Psoas muscle (tissue), 7 donors: ENCODE measurements at regions not wholly inside any gene's neighbourhood (a gene's known extent, or its start where the extent isn't known, plus 50 kb on each side); places are given as distances from the start of the nearest gene placed in this dataset.

Source experiments
- ATAC-seq, 4 donors: fragments of 200-7000 bp; cut with Tn5 transposase; one replicate each; pipeline ENCODE4 v1.9.1; 2020; ENCODE audit warnings: moderate library complexity in 3 of 4, mild to moderate bottlenecking in 2 of 4
- DNase-seq, 2 donors: peaks; one replicate each; pipeline ENCODE4 v3.0.0-alpha.2; 2020
- H3K27ac ChIP-seq: fragments of 200-600 bp; one replicate; pipeline ENCODE4 v1.8.0; 2022
- H3K27me3 ChIP-seq, 3 donors: fragments of 200-600 bp in 1 of 3; one replicate each; pipeline versions ENCODE4 v1.6.1 to v1.8.0; 2013 to 2022; ENCODE audit warnings: low read length in 2 of 3, mild to moderate bottlenecking in 2 of 3, moderate library complexity in 1 of 3; ENCODE audit not compliant: insufficient read depth in 3 of 3
- H3K36me3 ChIP-seq, 2 donors: fragments of 200-600 bp in 1 of 2; one replicate each; pipeline versions ENCODE4 v1.6.1 to v1.8.0; 2013 to 2022; ENCODE audit warnings: low read depth in 1 of 2, mild to moderate bottlenecking in 1 of 2, moderate library complexity in 1 of 2; ENCODE audit not compliant: insufficient read depth in 1 of 2
- H3K4me1 ChIP-seq: fragments of 200-600 bp; one replicate; pipeline ENCODE4 v1.8.0; 2022
- H3K4me3 ChIP-seq: fragments of 200-600 bp; one replicate; pipeline ENCODE4 v1.8.0; 2022; ENCODE audit warnings: mild to moderate bottlenecking
- H3K9me3 ChIP-seq: fragments of 200-600 bp; one replicate; pipeline ENCODE4 v1.8.0; 2022
- WGBS, 3 donors: extraction: QIAGEN DNeasy Blood & Tissue Kit; methylation state at CpG; one replicate each; pipeline versions ENCODE4 v1.1.6 to v1.1.7; 2013; 5-methylcytosine and 5-hydroxymethylcytosine counted together
- intact Hi-C, 2 donors: fragments of 100-400 bp; cut with DNase I; formaldehyde crosslinking; loops; one replicate each; pipeline versions ENCODE4 v1.11.0 to v1.14.2; 2022
- TF ChIP-seq, protein P1 (sequence below): fragments of 200-600 bp; IDR thresholded peaks from one replicate; pipeline ENCODE4 v1.8.0; 2022; ENCODE audit warnings: antibody characterized with exemption
- donor health status: healthy with polysubstance abuse.
- donor health status: DM: no; HTN: no; CAD: no; lungs with moderate emphysema.
- donor health status: Bipolar disorder and iron deficiency.
- donor health status: healthy.
- donor health status: DM: yes; HTN: yes; CAD: no.
- donor health status: DM: no; HTN: no; CAD: no.
- donor health status: DM: yes; HTN: yes; CAD: no.

- no peaks in the 10 kb centered on the region for H3K27me3 ChIP-seq
- TF ChIP-seq, protein P1, sequence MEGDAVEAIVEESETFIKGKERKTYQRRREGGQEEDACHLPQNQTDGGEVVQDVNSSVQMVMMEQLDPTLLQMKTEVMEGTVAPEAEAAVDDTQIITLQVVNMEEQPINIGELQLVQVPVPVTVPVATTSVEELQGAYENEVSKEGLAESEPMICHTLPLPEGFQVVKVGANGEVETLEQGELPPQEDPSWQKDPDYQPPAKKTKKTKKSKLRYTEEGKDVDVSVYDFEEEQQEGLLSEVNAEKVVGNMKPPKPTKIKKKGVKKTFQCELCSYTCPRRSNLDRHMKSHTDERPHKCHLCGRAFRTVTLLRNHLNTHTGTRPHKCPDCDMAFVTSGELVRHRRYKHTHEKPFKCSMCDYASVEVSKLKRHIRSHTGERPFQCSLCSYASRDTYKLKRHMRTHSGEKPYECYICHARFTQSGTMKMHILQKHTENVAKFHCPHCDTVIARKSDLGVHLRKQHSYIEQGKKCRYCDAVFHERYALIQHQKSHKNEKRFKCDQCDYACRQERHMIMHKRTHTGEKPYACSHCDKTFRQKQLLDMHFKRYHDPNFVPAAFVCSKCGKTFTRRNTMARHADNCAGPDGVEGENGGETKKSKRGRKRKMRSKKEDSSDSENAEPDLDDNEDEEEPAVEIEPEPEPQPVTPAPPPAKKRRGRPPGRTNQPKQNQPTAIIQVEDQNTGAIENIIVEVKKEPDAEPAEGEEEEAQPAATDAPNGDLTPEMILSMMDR, result no peak
- intact Hi-C loops, result no loop called here
- no peak overlapping the region for H3K27ac ChIP-seq
- 83 to 84% (median 83%) methylated on average over 7 of the region's 7 CpGs for WGBS, 3 donors
- H3K4me1 ChIP-seq, result no peaks in the 10 kb centered on the region
- no peak overlapping the region for H3K4me3 ChIP-seq
- DNase-seq (no peak), ATAC-seq (no peak)
- no peaks in the 10 kb centered on the region for H3K36me3 ChIP-seq
- no peaks in the 10 kb centered on the region for H3K9me3 ChIP-seq
Measured at GRCh38 chr7:25543210-25543609, 314.9 kb upstream of the NPVF start.

DNA sequence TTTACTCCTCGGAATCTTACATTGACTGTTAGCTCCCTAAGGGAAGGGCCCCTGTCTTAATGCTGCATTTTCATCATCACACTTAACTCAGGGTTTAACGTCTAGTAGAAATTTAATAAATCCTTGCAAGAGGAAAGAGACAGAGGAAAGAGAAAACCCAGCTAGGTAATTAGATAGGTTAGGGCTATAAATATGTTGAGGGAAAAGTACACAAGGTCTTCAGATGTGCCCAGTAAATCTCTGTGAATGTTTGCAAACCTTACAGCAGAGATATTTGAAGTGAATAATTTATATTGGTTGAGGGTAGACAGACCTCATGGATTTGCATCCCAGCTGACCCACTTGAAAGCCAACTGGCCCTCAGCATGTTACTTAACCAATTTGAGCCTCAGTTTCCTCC, 315.5 kb upstream of the NPVF start:
- ATAC-seq, result no peak
- no peaks in the 10 kb centered on the region for H3K27me3 ChIP-seq
- H3K27ac ChIP-seq, result no peak overlapping the region
- WGBS, 3 donors, result 49 to 60% (median 58%) methylated on average over 2 of the region's 2 CpGs
- DNase-seq, result no peak
- H3K36me3 ChIP-seq, result no peaks in the 10 kb centered on the region
- H3K4me3 ChIP-seq, result no peak overlapping the region
- intact Hi-C loops, result no loop called here
- H3K4me1 ChIP-seq, result no peaks in the 10 kb centered on the region
- no peaks in the 10 kb centered on the region for H3K9me3 ChIP-seq
- TF ChIP-seq, protein P1, result no peak

GRCh38 chr7:25544254-25544653, 316.0 kb upstream of the NPVF start:
- TF ChIP-seq, protein P1, result no peak
- Histone ChIP-seq H3K36me3 (no peaks in the 10 kb centered on the region), H3K9me3 (no peaks in the 10 kb centered on the region), H3K4me1 (no peaks in the 10 kb centered on the region), H3K4me3 (no peak overlapping the region), H3K27ac (no peak overlapping the region), H3K27me3 (no peaks in the 10 kb centered on the region)
- ATAC-seq (no peak), DNase-seq (no peak)
- intact Hi-C loops, result no loop called here
- WGBS, 3 donors, result 69 to 70% (median 69%) methylated on average over 5 of the region's 5 CpGs

- DNase-seq (peak; percentile 39 to 59), ATAC-seq (no peak)
- 64 to 65% (median 64%) methylated on average over 7 of the region's 7 CpGs for WGBS, 3 donors
- Histone ChIP-seq H3K27ac (no peak overlapping the region), H3K4me1 (no peaks in the 10 kb centered on the region), H3K27me3 (no peaks in the 10 kb centered on the region), H3K4me3 (no peak overlapping the region), H3K36me3 (no peaks in the 10 kb centered on the region), H3K9me3 (no peaks in the 10 kb centered on the region)
- intact Hi-C loops, result no loop called here
- TF ChIP-seq, protein P1, result no peak
Measured at GRCh38 chr7:25545124-25546008, 317.1 kb upstream of the NPVF start.
